ENCODE measurements at regions not wholly inside any gene's neighbourhood (a gene's known extent, or its start where the extent isn't known, plus 50 kb on each side); places are given as distances from the start of the nearest gene placed in this dataset.

DNA sequence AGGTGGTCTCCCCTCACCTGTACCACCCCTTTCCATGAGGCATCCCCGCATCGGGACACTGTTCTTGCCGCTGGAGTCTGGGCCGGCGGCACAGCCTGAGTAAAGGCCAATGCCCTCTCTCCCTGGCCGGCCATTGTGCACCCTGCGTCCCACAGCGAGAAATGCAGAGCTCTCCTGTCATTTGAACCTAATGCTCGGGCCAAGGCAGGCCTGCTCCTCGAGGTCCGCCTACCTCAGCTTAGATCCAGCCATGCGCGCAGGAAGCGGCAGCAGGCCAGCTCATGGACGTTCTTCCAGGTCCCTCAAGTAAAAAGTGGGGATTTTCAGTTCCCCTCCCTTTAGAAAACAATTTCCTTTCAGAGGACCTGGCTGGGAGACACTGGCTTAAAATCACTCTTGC lies 135.0 kb downstream of the HSD17B3 start:
- no peaks in the 10 kb centered on the region for H3K9me3 ChIP-seq
- H3K4me1 ChIP-seq, result peaks cover 11 to 20% (median 14%) of the 10 kb centered on the region in 4 donors
- no peak for DNase-seq
- no peaks in the 10 kb centered on the region for H3K36me3 ChIP-seq
- no peak for TF ChIP-seq EP300 (IDR thresholded peaks at IDR 0.05)
- TF ChIP-seq POLR2AphosphoS5 (IDR thresholded peaks at IDR 0.05), result no peak
- no peak for TF ChIP-seq CTCF (IDR thresholded peaks at IDR 0.05)
- TF ChIP-seq POLR2A (IDR thresholded peaks at IDR 0.05), result no peak
- intact Hi-C loops (cut with DNase I; ENCODE audit: low total_unique reads), result no loop called here
- H3K4me3 ChIP-seq, result no peak overlapping the region
- H3K27me3 ChIP-seq, result no peaks in the 10 kb centered on the region
- no peak overlapping the region for H3K27ac ChIP-seq
- WGBS, 5 donors, result 93 to 99% (median 97%) methylated on average over 13 to 15 of the region's 15 CpGs

DNA sequence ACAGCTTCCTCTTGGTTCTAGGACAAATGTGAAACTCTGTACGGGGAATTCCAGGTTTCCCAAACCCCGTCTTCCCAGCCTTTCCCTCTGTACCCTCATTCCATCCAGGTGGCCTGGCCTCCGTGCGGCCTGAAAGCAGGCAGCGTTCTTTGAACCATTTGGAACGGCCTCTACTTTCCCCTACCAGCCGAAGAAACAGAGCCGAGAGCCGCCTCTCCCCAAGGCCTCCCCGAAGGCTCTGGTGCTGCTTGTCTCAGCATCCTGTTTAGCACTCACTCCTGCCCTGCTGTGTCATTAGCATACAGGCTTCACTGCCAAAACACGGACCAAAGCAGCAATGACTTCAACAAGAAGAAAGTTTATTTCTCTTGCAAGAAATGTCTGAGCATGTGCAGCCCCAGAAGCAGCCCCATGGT lies 137.7 kb downstream of the HSD17B3 start:
- no peak overlapping the region for H3K27ac ChIP-seq
- no peak for DNase-seq
- 84 to 88% (median 86%) methylated on average over 11 of the region's 11 CpGs for WGBS, 5 donors
- no peak overlapping the region for H3K4me3 ChIP-seq
- TF ChIP-seq CTCF (IDR thresholded peaks at IDR 0.05) (no peak), POLR2AphosphoS5 (IDR thresholded peaks at IDR 0.05) (no peak), POLR2A (IDR thresholded peaks at IDR 0.05) (no peak)
- peaks cover 0 to 6% (median 0%) of the 10 kb centered on the region in 4 donors for H3K9me3 ChIP-seq
- H3K27me3 ChIP-seq, result no peaks in the 10 kb centered on the region
- H3K4me1 ChIP-seq, result peaks cover 2 to 10% (median 5%) of the 10 kb centered on the region in 4 donors
- H3K36me3 ChIP-seq, result no peaks in the 10 kb centered on the region
- intact Hi-C loops (cut with DNase I; ENCODE audit: low total_unique reads), result no loop called here

GRCh38 chr9:96163712-96164111 lies 138.3 kb downstream of the HSD17B3 start:
- Histone ChIP-seq H3K36me3 (no peaks in the 10 kb centered on the region), H3K9me3 (peaks cover 0 to 6% (median 0%) of the 10 kb centered on the region in 4 donors), H3K27me3 (no peaks in the 10 kb centered on the region), H3K27ac (no peak overlapping the region), H3K4me3 (no peak overlapping the region), H3K4me1 (peaks cover 0 to 7% (median under 1%) of the 10 kb centered on the region in 4 donors)
- 88 to 93% (median 91%) methylated on average over 14 of the region's 14 CpGs for WGBS, 5 donors
- intact Hi-C loops (cut with DNase I; ENCODE audit: low total_unique reads), result no loop called here
- TF ChIP-seq POLR2AphosphoS5 (IDR thresholded peaks at IDR 0.05), result no peak
- no peak for TF ChIP-seq CTCF (IDR thresholded peaks at IDR 0.05)
- no peak for TF ChIP-seq POLR2A (IDR thresholded peaks at IDR 0.05)
- no peak for TF ChIP-seq EP300 (IDR thresholded peaks at IDR 0.05)
- DNase-seq, result no peak

GRCh38 chr9:96163161-96163560 lies 138.8 kb downstream of the HSD17B3 start:
- WGBS, 5 donors, result 70 to 89% (median 84%) methylated on average over 7 of the region's 7 CpGs
- Histone ChIP-seq H3K9me3 (peaks cover 0 to 6% (median 0%) of the 10 kb centered on the region in 4 donors), H3K27ac (no peak overlapping the region), H3K36me3 (no peaks in the 10 kb centered on the region), H3K27me3 (no peaks in the 10 kb centered on the region), H3K4me1 (peaks cover 0 to 7% (median 0%) of the 10 kb centered on the region in 4 donors), H3K4me3 (no peak overlapping the region)
- TF ChIP-seq POLR2A (IDR thresholded peaks at IDR 0.05) (no peak), EP300 (IDR thresholded peaks at IDR 0.05) (no peak), POLR2AphosphoS5 (IDR thresholded peaks at IDR 0.05) (no peak), CTCF (IDR thresholded peaks at IDR 0.05) (no peak)
- intact Hi-C loops (cut with DNase I; ENCODE audit: low total_unique reads), result no loop called here
- DNase-seq, result no peak

Measured in stomach (tissue), 8 donors.